BJ (cell line): ENCODE measurements at regions not wholly inside any gene's neighbourhood (a gene's known extent, or its start where the extent isn't known, plus 50 kb on each side); places are given as distances from the start of the nearest gene placed in this dataset.

Experiments used
- CTCF ChIA-PET: fragments of 350-600 bp; formaldehyde crosslinking; extraction: SDS; loops from one replicate; lab custom pipeline; 2021; ENCODE audit warnings: antibody characterized with exemption, inconsistent platforms; lab: Yijun Ruan, JAX
- POLR2A ChIA-PET: fragments of 300-600 bp; sonication (Branson Sonifier 250); formaldehyde crosslinking; extraction: SDS; loops from one replicate; lab custom pipeline; 2021; ENCODE audit warnings: antibody characterized with exemption; lab: Charles Lee
- DNase-seq: peaks from one replicate; pipeline ENCODE4 v3.0.0-alpha.2; 2011; ENCODE audit warnings: low read depth
- H3K27me3 ChIP-seq: 2 replicates; pipeline ENCODE4 v1.6.0; 2011; ENCODE audit warnings: low read length; ENCODE audit not compliant: control insufficient read depth, insufficient read depth
- H3K36me3 ChIP-seq: 2 replicates; pipeline ENCODE4 v1.5.1; 2011; ENCODE audit warnings: low read length; ENCODE audit not compliant: control insufficient read depth, insufficient read depth
- H3K4me3 ChIP-seq: 2 replicates; pipeline ENCODE4 v1.5.1; 2011; ENCODE audit warnings: low read depth, mild to moderate bottlenecking, control low read depth, low read length
- TF ChIP-seq, protein P1 (sequence below): IDR thresholded peaks from 2 replicates; pipeline ENCODE4 v1.5.1; 2011; ENCODE audit warnings: low read depth, mild to moderate bottlenecking, control low read depth, inconsistent platforms, low read length, moderate library complexity; ENCODE audit not compliant: insufficient read depth

DNA sequence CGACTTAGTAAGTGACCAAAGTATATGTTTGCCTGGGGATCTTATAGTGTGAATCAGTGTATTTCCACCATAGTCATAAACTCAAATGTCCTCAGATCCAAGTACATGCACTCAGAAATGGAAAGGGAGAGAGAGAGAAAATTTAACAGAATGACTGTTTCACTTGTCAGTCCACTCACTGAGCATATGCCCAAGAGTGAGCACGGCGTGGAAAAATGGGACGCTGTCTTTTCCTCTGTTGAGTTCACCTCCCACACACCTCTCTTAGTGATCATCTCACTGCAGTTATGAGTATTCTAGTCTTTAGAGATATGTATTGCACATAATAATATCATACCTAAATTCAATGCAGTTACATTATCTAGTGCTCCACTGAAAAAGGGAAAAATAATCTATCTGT is 156.8 kb upstream of the PRMT6 start:
- CTCF ChIA-PET, result no interaction called here

DNA sequence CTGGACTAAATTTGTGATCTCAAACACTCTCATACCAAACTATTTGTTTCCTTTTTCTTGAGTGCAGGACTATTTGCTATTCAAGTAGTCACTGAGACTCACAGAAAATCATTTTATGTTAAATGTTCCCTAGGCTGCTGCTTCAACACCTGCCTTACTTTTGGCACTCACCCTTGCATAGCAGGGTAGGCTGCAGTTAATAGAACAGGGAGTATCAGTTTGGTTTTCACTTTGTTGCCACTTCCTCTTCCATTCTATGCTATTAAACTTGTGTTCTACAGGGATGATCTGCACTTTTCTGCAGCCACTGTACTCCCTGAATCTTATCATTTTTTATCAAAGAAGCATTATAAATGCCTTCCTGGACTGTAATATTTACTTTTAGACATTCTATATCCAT is 148.7 kb upstream of the PRMT6 start:
- Histone ChIP-seq H3K36me3 (no peaks in the 10 kb centered on the region), H3K27me3 (no peaks in the 10 kb centered on the region), H3K4me3 (no peak overlapping the region)
- POLR2A ChIA-PET, result no interaction called here
- TF ChIP-seq, protein P1, sequence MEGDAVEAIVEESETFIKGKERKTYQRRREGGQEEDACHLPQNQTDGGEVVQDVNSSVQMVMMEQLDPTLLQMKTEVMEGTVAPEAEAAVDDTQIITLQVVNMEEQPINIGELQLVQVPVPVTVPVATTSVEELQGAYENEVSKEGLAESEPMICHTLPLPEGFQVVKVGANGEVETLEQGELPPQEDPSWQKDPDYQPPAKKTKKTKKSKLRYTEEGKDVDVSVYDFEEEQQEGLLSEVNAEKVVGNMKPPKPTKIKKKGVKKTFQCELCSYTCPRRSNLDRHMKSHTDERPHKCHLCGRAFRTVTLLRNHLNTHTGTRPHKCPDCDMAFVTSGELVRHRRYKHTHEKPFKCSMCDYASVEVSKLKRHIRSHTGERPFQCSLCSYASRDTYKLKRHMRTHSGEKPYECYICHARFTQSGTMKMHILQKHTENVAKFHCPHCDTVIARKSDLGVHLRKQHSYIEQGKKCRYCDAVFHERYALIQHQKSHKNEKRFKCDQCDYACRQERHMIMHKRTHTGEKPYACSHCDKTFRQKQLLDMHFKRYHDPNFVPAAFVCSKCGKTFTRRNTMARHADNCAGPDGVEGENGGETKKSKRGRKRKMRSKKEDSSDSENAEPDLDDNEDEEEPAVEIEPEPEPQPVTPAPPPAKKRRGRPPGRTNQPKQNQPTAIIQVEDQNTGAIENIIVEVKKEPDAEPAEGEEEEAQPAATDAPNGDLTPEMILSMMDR, result no peak
- no peak for DNase-seq
- CTCF ChIA-PET, result interaction anchor here (1.0 kb wide), 1 partner anchor 10 kb away, joined by 3 read pairs; no protein-coding TSS in a partner anchor

More for the DNA sequence above, 156.8 kb upstream of the PRMT6 start:
- Histone ChIP-seq H3K27me3 (no peaks in the 10 kb centered on the region), H3K4me3 (no peak overlapping the region), H3K36me3 (no peaks in the 10 kb centered on the region)
- no peak for DNase-seq
- POLR2A ChIA-PET, result no interaction called here
- TF ChIP-seq, protein P1, result no peak

DNA sequence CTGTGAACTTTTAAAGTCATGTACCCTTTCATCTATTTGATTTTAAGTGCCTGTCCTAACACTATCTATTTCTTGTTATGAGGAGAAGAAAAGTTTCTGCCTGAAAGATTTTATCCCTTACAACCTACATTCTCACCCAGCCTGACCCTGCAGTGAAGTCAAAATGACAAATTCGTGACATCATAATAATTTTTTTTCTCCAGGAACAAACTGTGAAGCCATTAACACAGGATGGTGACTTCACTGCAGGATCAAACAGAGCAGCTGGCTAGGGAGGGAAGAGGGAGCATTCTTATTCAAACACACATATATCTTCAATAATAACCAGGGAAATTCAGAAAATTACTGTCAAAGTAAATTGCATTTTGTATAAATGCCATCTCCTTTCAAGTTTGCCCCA is 147.8 kb upstream of the PRMT6 start:
- CTCF ChIA-PET, result interaction anchor here (1.0 kb wide), 1 partner anchor 9 kb away, joined by 3 read pairs; no protein-coding TSS in a partner anchor

DNA sequence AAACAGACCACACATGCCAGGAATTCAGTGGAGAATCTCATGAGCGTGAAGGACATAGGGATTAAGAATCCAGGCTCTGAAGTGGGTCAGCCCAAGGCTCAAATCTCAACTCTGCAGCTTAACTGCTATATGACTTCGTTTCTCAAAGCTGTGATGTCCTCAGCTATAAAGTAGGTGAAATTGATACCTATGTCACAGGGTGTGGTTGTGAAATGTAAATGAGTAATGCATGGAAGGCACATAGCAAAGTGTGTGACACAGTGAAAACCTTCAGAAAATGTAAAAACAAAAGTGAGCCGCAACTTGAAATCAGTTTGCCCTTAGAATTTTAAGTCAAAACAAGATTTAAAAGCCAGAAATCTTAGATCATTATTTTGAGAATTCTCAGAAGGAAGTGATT is 145.7 kb upstream of the PRMT6 start:
- Histone ChIP-seq H3K36me3 (no peaks in the 10 kb centered on the region), H3K27me3 (no peaks in the 10 kb centered on the region), H3K4me3 (no peak overlapping the region)
- TF ChIP-seq, protein P1, result no peak
- POLR2A ChIA-PET, result no interaction called here
- CTCF ChIA-PET, result interaction anchor here (1.1 kb wide), 1 partner anchor 231 kb away, joined by 4 read pairs; no protein-coding TSS in a partner anchor
- no peak for DNase-seq

More for the DNA sequence above, 147.8 kb upstream of the PRMT6 start:
- POLR2A ChIA-PET, result no interaction called here
- TF ChIP-seq, protein P1, result no peak
- Histone ChIP-seq H3K36me3 (no peaks in the 10 kb centered on the region), H3K4me3 (no peak overlapping the region), H3K27me3 (no peaks in the 10 kb centered on the region)
- no peak for DNase-seq

DNA sequence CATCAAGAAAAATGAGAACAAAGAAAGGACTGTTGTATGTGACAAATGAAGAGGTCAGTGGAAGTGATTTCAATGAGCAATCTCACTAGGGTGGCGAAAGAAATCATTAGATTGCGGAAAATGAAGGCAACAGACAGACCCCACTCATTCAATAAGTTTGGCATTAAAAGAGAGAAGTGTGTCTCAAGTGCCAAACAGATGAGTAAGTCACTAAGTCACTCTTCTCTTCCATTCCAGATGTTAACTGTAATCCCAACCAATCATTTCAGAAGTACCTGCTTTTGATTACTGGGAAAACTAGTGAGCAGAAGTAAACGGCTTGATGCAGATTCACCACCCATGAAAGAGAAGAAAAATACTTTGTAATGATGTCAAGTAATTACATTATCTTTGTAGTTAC is 144.3 kb upstream of the PRMT6 start:
- TF ChIP-seq, protein P1, result no peak
- DNase-seq, result no peak
- CTCF ChIA-PET, result no interaction called here
- H3K36me3 ChIP-seq, result no peaks in the 10 kb centered on the region
- POLR2A ChIA-PET, result no interaction called here
- H3K4me3 ChIP-seq, result no peak overlapping the region
- no peaks in the 10 kb centered on the region for H3K27me3 ChIP-seq
